Calu3 (cell line): ENCODE measurements at regions not wholly inside any gene's neighbourhood (a gene's known extent, or its start where the extent isn't known, plus 50 kb on each side); places are given as distances from the start of the nearest gene placed in this dataset.

Source experiments
- BruUV-seq: library from RNA; stranded (reverse); fragments of 400-500 nt; replicated peaks from 2 replicates; lab custom pipeline; 2021; lab: Mats Ljungman, UMichigan
- CTCF ChIA-PET: fragments of 300-600 bp; sonication (Branson Sonifier 250); formaldehyde crosslinking; loops from one replicate; lab custom pipeline; 2022; ENCODE audit warnings: antibody characterized with exemption; lab: Charles Lee
- DNase-seq: peaks from one replicate; pipeline ENCODE4 v3.0.0; 2022
- H3K27ac Mint-ChIP-seq: one replicate; pipeline ENCODE4 v1.8.0; 2022; ENCODE audit warnings: mixed read lengths; ENCODE audit not compliant: unreplicated experiment
- H3K27me3 Mint-ChIP-seq: one replicate; pipeline ENCODE4 v1.8.0; 2022; ENCODE audit warnings: mixed read lengths; ENCODE audit not compliant: unreplicated experiment
- H3K36me3 Mint-ChIP-seq: one replicate; pipeline ENCODE4 v1.8.0; 2022; ENCODE audit warnings: mild to moderate bottlenecking, moderate library complexity, mixed read lengths; ENCODE audit not compliant: insufficient read depth, unreplicated experiment
- H3K4me1 Mint-ChIP-seq: one replicate; pipeline ENCODE4 v1.8.0; 2022; ENCODE audit warnings: mild to moderate bottlenecking, low read depth, mixed read lengths; ENCODE audit not compliant: unreplicated experiment
- H3K4me3 Mint-ChIP-seq: one replicate; pipeline ENCODE4 v1.8.0; 2022; ENCODE audit warnings: mild to moderate bottlenecking, low read depth, moderate library complexity, mixed read lengths; ENCODE audit not compliant: unreplicated experiment
- H3K9me3 Mint-ChIP-seq: one replicate; pipeline ENCODE4 v1.8.0; 2022; ENCODE audit warnings: low read depth, mixed read lengths; ENCODE audit not compliant: unreplicated experiment
- CTCF ChIP-seq: fragments of 200-600 bp; IDR thresholded peaks from one replicate; pipeline ENCODE4 v1.8.0; 2022; ENCODE audit warnings: antibody characterized with exemption; ENCODE audit not compliant: unreplicated experiment
- intact Hi-C: fragments of 100-400 bp; cut with micrococcal nuclease; formaldehyde crosslinking; loops from one replicate; pipeline ENCODE4 v1.10.0; 2022; ENCODE audit not compliant: unreplicated experiment

- no peaks in the 10 kb centered on the region for H3K9me3 Mint-ChIP-seq
- H3K27ac Mint-ChIP-seq = no peak overlapping the region
- intact Hi-C loops = no loop called here
- no peak for DNase-seq
- no peaks in the 10 kb centered on the region for H3K36me3 Mint-ChIP-seq
- TF ChIP-seq CTCF = no peak
- H3K4me3 Mint-ChIP-seq = no peak overlapping the region
- peaks cover 17% of the 10 kb centered on the region for H3K4me1 Mint-ChIP-seq
- CTCF ChIA-PET = no interaction called here
- H3K27me3 Mint-ChIP-seq = no peaks in the 10 kb centered on the region
- BruUV-seq = no TSS peak
These were observed 156.4 kb upstream of the ADRA1B start for GRCh38 chr5:159759791-159760290.

- H3K36me3 Mint-ChIP-seq = no peaks in the 10 kb centered on the region
- DNase-seq = no peak
- intact Hi-C loops = no loop called here
- TF ChIP-seq CTCF = no peak
- H3K9me3 Mint-ChIP-seq = no peaks in the 10 kb centered on the region
- no peak overlapping the region for H3K4me3 Mint-ChIP-seq
- CTCF ChIA-PET = interaction anchor here (0.6 kb wide), 1 partner anchor 8 kb away, joined by 3 read pairs; no protein-coding TSS in a partner anchor
- no peak overlapping the region for H3K27ac Mint-ChIP-seq
- H3K27me3 Mint-ChIP-seq = peaks cover 8% of the 10 kb centered on the region
- H3K4me1 Mint-ChIP-seq = peaks cover 17% of the 10 kb centered on the region
- no TSS peak for BruUV-seq
These were observed 153.4 kb upstream of the ADRA1B start for GRCh38 chr5:159762921-159763320.

- Mint-ChIP-seq H3K27me3 (peaks cover 15% of the 10 kb centered on the region), H3K36me3 (no peaks in the 10 kb centered on the region), H3K9me3 (no peaks in the 10 kb centered on the region), H3K4me1 (peaks cover 17% of the 10 kb centered on the region), H3K27ac (no peak overlapping the region), H3K4me3 (no peak overlapping the region)
- CTCF ChIA-PET = interaction anchor here (0.6 kb wide), 1 partner anchor 9 kb away, joined by 3 read pairs; no protein-coding TSS in a partner anchor
- TF ChIP-seq CTCF = no peak
- no peak for DNase-seq
- intact Hi-C loops = no loop called here
- no TSS peak for BruUV-seq
These were observed 152.7 kb upstream of the ADRA1B start for GRCh38 chr5:159763562-159763961.

GRCh38 chr5:159764283-159765134 lies 151.8 kb upstream of the ADRA1B start:
- peaks cover 17% of the 10 kb centered on the region for H3K4me1 Mint-ChIP-seq
- CTCF ChIA-PET = no interaction called here
- no peaks in the 10 kb centered on the region for H3K9me3 Mint-ChIP-seq
- H3K4me3 Mint-ChIP-seq = no peak overlapping the region
- peaks cover 15% of the 10 kb centered on the region for H3K27me3 Mint-ChIP-seq
- intact Hi-C loops = no loop called here
- no peak for TF ChIP-seq CTCF
- BruUV-seq = no TSS peak
- DNase-seq = no peak
- no peaks in the 10 kb centered on the region for H3K36me3 Mint-ChIP-seq
- H3K27ac Mint-ChIP-seq = no peak overlapping the region
